ENCODE measurements at regions not wholly inside any gene's neighbourhood (a gene's known extent, or its start where the extent isn't known, plus 50 kb on each side); places are given as distances from the start of the nearest gene placed in this dataset.

GRCh38 chr1:163410073-163410999, 88.6 kb downstream of the NUF2 start:
- peak; percentile 49 to 89 (median 73); a peak in 5 of 6 replicates for TF ChIP-seq CTCF (IDR thresholded peaks at IDR 0.05 in 2 of 3, conservative IDR thresholded peaks at IDR 0.05 in 1 of 3; ENCODE audit: borderline replicate concordance in 1 of 3, insufficient read depth in 1 of 3, low read depth in 2 of 3, low read length in 2 of 3)
- TF ChIP-seq EZH2phosphoT487 (IDR thresholded peaks at IDR 0.05; ENCODE audit: borderline replicate concordance) = no peak
- no peak for TF ChIP-seq ELF1 (IDR thresholded peaks at IDR 0.05; ENCODE audit: borderline replicate concordance, low read depth)
- no peak for TF ChIP-seq POLR2A (IDR thresholded peaks at IDR 0.05; ENCODE audit: borderline replicate concordance, extremely low read depth, insufficient read depth, insufficient read length)
- TF ChIP-seq YY1 (IDR thresholded peaks at IDR 0.05; ENCODE audit: extremely low read depth, insufficient replicate concordance, low read depth, low read length) = no peak
- no peak for TF ChIP-seq POLR2AphosphoS5 (IDR thresholded peaks at IDR 0.05; ENCODE audit: low read depth, low read length)
- TF ChIP-seq JUND (IDR thresholded peaks at IDR 0.05) = no peak
- no peak for TF ChIP-seq ATF3 (IDR thresholded peaks at IDR 0.05)
- no peak for TF ChIP-seq CEBPB (IDR thresholded peaks at IDR 0.05; ENCODE audit: low read depth)

Measured in HCT116 (cell line).